ENCODE measurements at regions not wholly inside any gene's neighbourhood (a gene's known extent, or its start where the extent isn't known, plus 50 kb on each side); places are given as distances from the start of the nearest gene placed in this dataset.

DNA sequence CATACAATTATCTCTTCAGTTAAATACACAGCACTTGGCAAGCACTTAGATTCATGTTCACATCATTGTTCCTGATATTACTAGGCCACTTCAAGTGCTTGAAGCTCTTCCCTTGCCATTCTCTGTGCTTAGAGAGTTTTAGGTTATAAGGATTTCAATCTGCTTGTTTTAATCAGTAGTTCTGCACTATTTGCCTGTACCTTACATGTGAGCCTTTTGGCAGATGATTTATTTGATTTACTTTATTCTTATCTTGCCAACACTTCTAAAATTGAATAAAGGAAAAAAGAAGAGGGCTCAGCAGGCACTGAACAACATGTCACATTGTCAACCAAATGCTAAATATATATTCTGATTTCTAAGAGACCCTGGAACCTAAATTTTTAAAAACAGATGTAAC lies 363.8 kb upstream of the USP15 start:
- TF ChIP-seq, protein P1, sequence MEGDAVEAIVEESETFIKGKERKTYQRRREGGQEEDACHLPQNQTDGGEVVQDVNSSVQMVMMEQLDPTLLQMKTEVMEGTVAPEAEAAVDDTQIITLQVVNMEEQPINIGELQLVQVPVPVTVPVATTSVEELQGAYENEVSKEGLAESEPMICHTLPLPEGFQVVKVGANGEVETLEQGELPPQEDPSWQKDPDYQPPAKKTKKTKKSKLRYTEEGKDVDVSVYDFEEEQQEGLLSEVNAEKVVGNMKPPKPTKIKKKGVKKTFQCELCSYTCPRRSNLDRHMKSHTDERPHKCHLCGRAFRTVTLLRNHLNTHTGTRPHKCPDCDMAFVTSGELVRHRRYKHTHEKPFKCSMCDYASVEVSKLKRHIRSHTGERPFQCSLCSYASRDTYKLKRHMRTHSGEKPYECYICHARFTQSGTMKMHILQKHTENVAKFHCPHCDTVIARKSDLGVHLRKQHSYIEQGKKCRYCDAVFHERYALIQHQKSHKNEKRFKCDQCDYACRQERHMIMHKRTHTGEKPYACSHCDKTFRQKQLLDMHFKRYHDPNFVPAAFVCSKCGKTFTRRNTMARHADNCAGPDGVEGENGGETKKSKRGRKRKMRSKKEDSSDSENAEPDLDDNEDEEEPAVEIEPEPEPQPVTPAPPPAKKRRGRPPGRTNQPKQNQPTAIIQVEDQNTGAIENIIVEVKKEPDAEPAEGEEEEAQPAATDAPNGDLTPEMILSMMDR (IDR thresholded peaks at IDR 0.05): no peak
- no peak for TF ChIP-seq POLR2A (IDR thresholded peaks at IDR 0.05)
